GM21367 (cell line): ENCODE measurements at regions not wholly inside any gene's neighbourhood (a gene's known extent, or its start where the extent isn't known, plus 50 kb on each side); places are given as distances from the start of the nearest gene placed in this dataset.

ENCODE experiments used
- ATAC-seq: cut with Tn5 transposase; IDR thresholded peaks from one replicate; pipeline ENCODE4 v1.9.1; 2021; ENCODE audit not compliant: unreplicated experiment

DNA sequence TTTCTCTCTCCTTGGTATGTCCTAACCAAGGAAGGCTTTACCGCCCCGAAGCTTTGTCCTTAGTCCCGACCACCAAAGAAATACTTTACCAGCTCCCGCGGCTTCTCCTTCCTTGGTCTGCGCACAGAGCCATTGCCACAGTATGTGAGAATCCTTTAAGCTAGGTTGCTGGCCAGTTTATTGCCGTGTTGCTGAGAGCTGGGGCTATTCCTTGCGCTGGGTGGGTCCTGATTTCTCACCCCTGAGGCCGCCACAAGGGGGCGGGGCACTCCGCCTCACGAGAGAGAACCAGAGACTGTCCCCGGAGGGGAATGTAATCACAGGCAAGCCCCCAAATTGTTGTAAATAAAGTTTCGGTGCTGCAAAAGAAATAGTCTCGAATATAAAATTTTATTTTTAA lies 331.0 kb upstream of the PCDH10 start:
- no peak for ATAC-seq

DNA sequence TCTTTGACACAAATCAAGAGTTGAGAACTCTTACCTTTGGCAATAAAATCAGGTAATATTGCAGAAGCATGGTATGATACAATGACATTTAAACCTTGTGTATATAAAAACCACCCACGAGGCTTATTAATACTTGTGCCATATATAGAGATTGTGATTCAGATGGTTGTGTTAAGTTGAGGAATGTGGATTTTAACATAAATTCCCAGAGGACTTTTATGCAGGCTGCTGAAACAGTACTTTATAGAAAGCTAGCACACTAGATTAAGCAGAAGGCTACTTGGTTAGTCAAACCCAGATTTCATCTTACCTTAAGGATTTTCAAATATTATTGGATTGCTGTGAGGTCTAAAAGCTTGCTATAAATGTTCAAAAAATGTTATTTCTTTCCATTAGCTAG lies 325.7 kb upstream of the PCDH10 start:
- no peak for ATAC-seq

GRCh38 chr4:132824761-132825160 lies 324.3 kb upstream of the PCDH10 start:
- ATAC-seq: no peak

GRCh38 chr4:132827522-132827921 lies 321.6 kb upstream of the PCDH10 start:
- ATAC-seq: no peak

GRCh38 chr4:132838244-132838643 lies 310.9 kb upstream of the PCDH10 start:
- no peak for ATAC-seq

DNA sequence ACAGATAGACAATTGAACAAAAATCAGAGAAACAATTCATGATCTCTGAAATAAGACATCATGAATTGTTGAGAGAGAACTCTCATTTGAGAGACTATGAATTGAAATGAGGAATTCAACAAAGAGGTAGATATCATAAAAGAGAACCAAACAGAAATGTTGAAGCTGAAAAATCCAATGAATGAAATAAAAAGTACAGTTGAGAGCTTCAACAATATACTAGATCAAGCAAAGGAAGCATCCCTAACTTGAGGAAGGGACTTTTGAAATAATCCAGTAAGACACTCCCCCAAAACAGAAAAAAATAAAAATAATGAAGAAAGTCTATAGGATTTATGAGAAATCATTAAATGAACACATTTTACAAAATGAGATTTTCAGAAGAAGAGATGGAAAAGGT lies 310.0 kb upstream of the PCDH10 start:
- ATAC-seq: no peak

GRCh38 chr4:132859929-132860328 lies 289.2 kb upstream of the PCDH10 start:
- ATAC-seq: no peak

DNA sequence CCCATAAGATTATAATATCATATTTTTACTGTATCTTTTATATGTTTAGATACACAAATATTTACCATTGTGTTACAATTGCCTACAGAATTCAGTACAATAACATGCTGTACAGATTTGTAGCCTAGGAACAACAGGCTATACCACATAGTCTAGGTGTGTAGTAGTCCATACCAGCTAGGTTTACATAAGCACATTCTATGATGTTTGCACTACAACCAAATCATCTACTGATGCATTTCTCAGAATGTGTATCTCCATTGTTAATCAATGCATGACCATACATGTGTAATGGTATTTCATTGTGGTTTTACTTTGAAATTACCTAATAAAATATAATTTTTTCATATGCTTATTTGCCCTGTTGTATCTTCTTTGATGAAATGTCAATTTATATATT lies 288.1 kb upstream of the PCDH10 start:
- no peak for ATAC-seq

DNA sequence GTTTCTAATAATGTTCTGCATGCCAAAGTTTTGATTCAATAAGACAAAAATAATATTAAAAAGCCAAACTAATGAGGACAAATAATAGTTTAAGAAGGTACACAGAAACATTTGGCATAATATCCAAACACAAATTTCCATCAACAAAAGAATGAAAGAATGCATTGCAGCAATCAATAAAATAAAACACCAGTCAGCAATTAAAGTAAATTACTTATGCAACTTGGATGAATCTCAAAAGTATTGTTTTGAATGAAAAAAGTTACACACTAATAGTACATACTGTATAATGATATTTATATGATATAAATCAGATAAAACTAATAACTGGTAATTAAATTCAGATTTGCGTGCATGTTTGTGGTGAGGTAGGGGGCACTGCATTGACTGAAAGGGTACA lies 285.5 kb upstream of the PCDH10 start:
- ATAC-seq: no peak

GRCh38 chr4:132865458-132865857 lies 283.6 kb upstream of the PCDH10 start:
- no peak for ATAC-seq

DNA sequence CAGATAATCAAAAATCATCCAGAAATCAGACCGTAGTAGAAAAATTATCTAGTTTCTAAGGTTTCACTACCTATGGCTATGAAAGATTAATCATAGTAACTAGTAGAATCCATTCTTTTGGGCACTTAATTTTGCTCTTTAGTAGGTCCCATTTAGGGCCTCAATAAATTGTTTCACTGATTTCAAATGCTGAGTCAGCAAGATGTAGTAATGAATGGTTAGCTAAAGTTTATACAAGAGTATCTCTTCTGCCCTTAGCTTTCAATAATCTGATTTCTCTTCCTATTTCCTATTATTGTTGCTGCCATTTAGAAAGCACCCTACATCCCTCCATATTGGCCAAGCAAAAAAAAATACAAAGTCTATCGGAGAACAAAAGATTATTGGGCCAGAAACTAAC lies 283.2 kb upstream of the PCDH10 start:
- no peak for ATAC-seq

GRCh38 chr4:132866616-132867015 lies 282.5 kb upstream of the PCDH10 start:
- no peak for ATAC-seq

DNA sequence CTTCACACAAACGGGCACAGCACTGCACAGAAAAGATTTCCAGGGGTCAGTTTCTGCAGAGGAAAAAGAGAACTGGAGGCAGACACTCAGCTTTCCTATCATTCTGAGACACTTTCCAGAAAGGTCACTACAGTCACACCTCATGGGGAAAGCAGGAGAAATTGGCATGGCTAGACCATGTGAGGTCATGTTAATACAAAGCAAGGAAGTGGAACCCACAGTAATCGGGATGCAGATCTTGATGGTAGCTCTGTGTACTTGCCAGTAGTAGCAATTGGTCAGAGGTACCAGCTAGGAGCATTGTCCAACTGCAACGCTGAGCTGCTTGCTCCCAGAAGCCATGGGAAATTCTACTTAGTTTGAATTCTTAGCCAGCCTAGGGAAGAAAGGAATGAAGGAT lies 255.3 kb upstream of the PCDH10 start:
- no peak for ATAC-seq

DNA sequence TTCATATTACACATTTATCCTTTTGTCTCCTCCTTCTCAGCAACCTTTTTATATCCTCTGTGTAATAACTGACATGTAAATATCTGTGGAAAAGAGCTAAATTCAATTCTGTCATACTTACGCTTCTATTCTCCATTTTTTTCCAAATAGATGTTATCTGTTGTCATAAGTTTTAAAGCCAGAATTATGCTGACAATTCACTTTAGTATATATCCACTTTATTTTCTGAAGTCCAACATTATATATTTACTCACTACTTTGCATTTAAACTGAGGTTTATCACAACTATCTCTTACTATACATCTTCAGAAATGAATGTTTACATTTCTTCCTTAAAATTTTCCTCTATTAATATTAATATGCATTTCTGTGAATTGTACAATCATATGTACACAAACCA lies 247.9 kb upstream of the PCDH10 start:
- no peak for ATAC-seq

GRCh38 chr4:132910229-132910748 lies 238.8 kb upstream of the PCDH10 start:
- no peak for ATAC-seq

DNA sequence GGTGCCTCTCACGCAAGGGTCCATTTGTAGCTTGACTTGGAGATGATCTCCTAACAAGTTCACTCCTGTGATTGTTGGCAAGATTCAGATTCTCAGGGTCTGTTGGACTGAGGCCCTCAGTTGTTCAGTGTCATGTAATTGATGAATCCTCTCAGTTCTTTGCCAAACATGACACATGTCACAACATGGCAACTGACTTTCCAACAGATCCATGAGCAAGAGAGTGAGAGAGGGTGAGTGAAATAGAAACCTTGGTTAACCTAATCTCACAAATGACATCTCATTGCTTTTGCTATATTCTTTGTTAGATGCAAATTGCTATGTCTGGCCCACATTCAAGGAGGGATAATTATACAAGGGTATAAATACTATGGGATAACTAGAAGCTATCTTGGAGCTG lies 231.0 kb upstream of the PCDH10 start:
- ATAC-seq: no peak

- no peak for ATAC-seq
Observed at GRCh38 chr4:132923516-132923915, 225.6 kb upstream of the PCDH10 start.

DNA sequence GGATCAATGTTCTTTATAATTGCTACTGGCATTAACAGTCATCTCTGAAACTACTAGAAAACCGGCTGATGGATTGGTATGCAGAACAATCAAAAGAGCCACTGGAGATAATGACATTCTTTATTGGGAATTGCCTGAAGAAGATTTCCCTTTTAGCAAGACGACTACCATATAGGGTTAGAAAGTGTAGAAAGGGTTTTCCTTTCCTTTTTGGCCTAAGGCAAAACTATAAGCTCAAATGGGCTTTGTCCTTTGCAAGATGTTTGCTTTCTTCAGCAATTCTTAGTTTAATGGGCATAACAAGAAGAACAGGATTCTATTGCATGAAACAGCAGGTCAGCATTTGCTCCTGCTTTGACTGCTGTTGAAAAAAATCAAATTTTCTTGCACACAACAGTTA lies 214.2 kb upstream of the PCDH10 start:
- ATAC-seq: no peak

DNA sequence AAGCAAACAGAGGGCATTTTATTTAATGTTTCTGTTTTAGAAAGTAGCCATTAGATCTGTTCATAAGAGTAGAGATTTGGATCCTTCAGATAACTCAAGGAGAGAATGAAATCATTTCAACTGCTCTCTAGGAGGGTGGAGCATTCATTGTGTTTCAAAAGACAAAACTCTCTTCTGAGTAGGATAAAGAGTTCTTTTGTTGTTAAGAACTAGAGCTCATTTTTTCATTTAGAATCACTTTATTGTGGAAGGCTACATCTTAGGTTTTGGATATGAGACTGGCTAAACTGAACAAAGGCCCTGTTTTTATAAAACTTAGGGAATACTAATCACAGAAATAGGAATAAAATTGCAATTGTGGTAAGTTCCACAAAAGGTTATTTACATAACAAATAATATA lies 193.9 kb upstream of the PCDH10 start:
- no peak for ATAC-seq

GRCh38 chr4:132956962-132957361 lies 192.1 kb upstream of the PCDH10 start:
- no peak for ATAC-seq

GRCh38 chr4:132958457-132959263 lies 190.4 kb upstream of the PCDH10 start:
- no peak for ATAC-seq

- ATAC-seq: no peak
Observed at GRCh38 chr4:132981611-132982010, 167.5 kb upstream of the PCDH10 start.

DNA sequence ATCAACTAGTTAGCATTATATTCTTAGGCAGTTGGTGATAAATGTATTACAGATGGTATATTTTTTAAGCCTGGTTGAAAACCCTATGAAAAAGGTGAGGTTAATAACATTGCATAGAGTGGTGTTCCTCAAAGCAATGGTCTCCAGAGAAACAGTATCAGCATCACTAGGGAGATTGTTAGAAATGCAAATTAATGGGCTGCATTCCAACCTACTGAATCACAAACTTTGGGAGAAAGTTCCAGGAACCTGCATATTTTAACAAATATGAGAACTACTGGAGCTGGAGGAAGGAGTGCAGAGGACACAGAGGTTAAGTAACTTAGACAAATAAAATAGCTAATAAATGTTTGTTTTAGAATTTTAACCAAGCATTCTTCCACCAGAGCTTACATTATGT lies 166.9 kb upstream of the PCDH10 start:
- no peak for ATAC-seq
